ENCODE measurements at regions not wholly inside any gene's neighbourhood (a gene's known extent, or its start where the extent isn't known, plus 50 kb on each side); places are given as distances from the start of the nearest gene placed in this dataset.

DNA sequence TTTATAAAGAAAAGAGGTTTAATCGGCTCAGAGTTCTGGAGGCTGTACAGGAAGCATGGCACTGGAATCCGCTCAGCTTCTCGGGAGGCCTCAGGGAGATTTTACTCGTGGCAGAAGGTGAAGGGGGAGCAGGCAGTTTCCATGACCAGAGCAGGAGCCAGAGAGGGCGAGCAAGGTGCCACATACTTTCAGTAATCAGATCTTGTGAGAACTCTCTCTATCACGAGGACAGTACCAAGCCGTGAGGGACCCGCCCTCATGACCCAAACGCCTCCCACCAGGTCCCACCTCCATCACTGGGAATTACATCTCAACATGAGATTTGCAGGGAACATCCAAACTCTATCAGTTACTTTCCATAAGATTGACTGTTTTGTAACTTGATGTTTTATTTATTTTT is 70.7 kb upstream of the SYN2 start:
- TF ChIP-seq, protein P1, sequence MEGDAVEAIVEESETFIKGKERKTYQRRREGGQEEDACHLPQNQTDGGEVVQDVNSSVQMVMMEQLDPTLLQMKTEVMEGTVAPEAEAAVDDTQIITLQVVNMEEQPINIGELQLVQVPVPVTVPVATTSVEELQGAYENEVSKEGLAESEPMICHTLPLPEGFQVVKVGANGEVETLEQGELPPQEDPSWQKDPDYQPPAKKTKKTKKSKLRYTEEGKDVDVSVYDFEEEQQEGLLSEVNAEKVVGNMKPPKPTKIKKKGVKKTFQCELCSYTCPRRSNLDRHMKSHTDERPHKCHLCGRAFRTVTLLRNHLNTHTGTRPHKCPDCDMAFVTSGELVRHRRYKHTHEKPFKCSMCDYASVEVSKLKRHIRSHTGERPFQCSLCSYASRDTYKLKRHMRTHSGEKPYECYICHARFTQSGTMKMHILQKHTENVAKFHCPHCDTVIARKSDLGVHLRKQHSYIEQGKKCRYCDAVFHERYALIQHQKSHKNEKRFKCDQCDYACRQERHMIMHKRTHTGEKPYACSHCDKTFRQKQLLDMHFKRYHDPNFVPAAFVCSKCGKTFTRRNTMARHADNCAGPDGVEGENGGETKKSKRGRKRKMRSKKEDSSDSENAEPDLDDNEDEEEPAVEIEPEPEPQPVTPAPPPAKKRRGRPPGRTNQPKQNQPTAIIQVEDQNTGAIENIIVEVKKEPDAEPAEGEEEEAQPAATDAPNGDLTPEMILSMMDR (IDR thresholded peaks at IDR 0.05), result no peak
- TF ChIP-seq POLR2A (IDR thresholded peaks at IDR 0.05) (no peak), POLR2AphosphoS5 (IDR thresholded peaks at IDR 0.05; ENCODE audit: insufficient read depth in 1 of 2, low read depth in 1 of 2) (no peak)
